GM10266 (cell line): ENCODE measurements at regions not wholly inside any gene's neighbourhood (a gene's known extent, or its start where the extent isn't known, plus 50 kb on each side); places are given as distances from the start of the nearest gene placed in this dataset.

ENCODE experiments used
- DNase-seq: peaks from one replicate; pipeline ENCODE4 v3.0.0; 2012; ENCODE audit errors: extremely low spot score
- TF ChIP-seq, protein P1 (sequence below): IDR thresholded peaks from 2 replicates; pipeline ENCODE4 v1.5.1; 2012; ENCODE audit warnings: mild to moderate bottlenecking, low read depth; ENCODE audit not compliant: control insufficient read depth, insufficient read depth; ENCODE audit errors: missing control alignments

DNA sequence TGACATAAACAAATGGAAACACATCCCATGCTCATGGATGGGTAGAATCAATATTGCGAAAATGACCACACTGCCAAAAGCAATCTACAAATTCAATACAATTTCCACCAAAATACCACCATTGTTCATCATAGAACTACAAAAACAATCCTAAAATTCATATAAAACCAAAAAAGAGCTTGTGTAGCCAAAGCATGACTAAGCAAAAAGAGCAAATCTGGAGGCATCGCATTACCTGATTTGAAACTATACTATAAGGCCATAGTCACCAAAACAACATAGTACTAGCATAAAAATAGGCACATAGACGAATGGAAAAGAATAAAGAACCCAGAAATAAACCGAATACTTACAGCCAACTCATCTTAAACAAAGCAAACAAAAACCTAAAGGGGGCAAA is 342.8 kb upstream of the AGA start:
- no peak for DNase-seq
- TF ChIP-seq, protein P1, sequence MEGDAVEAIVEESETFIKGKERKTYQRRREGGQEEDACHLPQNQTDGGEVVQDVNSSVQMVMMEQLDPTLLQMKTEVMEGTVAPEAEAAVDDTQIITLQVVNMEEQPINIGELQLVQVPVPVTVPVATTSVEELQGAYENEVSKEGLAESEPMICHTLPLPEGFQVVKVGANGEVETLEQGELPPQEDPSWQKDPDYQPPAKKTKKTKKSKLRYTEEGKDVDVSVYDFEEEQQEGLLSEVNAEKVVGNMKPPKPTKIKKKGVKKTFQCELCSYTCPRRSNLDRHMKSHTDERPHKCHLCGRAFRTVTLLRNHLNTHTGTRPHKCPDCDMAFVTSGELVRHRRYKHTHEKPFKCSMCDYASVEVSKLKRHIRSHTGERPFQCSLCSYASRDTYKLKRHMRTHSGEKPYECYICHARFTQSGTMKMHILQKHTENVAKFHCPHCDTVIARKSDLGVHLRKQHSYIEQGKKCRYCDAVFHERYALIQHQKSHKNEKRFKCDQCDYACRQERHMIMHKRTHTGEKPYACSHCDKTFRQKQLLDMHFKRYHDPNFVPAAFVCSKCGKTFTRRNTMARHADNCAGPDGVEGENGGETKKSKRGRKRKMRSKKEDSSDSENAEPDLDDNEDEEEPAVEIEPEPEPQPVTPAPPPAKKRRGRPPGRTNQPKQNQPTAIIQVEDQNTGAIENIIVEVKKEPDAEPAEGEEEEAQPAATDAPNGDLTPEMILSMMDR, result no peak

DNA sequence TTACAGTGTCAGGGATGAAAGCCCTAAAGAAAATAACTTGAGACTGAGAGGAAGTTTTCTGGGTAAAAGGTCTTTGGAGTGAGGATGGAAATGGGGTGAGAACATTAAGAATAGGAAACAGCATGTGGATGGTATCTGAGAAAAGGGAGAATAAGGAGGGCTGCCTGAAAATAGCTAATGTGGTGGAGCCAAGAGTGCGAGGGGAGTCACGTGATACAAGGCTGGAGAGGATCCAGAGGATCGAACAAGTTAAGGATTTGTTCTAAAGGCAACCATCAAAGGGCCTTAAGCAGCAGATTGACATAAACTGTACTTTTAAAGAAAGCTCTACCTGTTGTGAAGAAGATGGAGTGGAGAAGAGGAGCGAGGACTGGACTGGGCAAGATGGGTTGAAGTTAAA is 347.4 kb upstream of the AGA start:
- TF ChIP-seq, protein P1, result no peak
- DNase-seq, result no peak

DNA sequence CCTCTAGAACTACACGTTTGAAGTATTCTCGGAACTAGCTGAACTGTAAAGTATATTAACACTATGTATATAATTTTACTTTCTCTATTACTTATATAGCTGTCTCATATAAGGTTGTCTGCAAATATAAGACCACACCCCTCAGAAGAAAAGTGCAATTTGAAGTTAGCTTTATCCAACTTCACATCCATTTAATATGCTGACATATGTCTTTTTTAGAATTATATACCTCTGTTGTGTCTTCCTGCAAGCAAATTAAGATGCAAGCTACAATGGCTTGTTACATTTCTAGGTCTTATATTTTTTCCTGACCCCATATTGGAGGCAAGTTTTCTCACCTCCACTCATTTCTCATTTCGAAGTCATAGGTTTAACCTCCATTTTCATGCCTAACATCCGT is 349.0 kb upstream of the AGA start:
- TF ChIP-seq, protein P1, result no peak
- no peak for DNase-seq

DNA sequence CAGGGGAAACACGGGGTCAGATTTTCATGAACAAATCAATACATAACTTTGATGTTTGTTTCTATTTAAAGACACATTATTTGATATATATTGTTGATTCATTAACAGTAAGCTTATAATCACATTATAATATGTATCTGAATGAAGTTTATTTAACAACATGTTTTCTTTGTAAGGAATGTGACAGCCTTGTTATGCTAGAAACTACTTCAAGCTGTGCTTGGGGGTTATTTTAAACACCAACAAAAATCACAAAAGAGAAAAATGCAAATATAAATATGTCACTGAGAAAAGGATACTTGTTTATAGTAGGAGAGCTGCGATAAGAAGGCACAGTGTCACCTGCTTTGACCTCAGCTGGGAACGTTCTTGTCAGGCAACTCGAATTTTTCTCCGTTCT is 354.6 kb upstream of the AGA start:
- TF ChIP-seq, protein P1, result no peak
- DNase-seq, result no peak

DNA sequence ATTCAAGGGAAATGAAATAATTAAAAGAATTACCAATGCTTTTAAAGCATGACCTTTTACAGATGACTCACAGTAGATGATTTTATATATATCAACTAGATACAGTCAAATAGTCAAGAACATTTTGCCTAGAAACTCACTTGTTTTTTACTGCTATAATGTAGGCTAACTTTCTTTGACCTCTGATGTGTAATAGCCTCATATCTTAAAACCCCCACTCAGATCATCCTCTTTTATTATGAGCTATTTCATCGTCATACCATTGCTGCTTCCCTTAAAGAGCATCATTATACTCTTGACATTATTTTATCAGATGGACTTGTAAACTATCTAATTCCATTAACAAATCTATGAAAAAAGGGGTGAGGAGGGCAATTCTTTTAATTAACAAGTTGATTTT is 355.9 kb upstream of the AGA start:
- TF ChIP-seq, protein P1, result no peak
- DNase-seq, result no peak

DNA sequence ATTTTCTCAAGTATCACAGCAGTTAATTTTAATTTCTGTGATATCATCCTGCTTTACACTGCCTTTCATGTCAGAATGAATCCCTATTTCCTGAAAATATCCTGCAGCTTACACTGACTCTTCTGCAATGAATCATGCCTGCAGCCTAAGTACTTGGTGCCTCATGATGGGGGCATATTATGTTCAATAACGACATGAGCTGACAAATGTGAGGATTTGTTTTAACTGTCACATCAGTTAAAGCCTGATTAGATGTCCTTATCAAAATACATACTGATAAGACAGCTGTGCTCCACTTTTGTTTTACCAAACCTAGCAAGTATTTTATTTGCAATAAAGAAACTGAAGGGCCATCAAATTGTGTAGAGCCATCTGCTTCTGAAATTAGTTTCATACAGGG is 359.9 kb upstream of the AGA start:
- TF ChIP-seq, protein P1, result no peak
- DNase-seq, result no peak

DNA sequence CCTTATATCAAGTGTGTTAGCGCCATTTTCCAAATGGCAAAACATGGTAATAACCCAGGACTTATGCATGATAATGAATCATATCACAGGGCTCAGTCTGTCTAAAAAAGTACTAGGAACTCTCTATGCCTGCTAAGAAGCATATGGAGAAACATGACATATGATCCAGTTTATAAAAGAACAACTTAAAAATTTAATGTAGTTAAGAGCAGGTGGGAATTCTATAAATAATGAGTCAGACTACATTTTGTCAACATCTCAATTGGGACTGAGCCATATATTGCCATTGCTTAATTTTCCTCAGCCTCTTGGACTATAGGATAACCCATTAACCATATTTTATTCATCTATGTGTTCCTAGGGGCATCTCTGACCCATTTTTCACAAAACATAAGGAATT is 360.4 kb upstream of the AGA start:
- DNase-seq, result no peak
- TF ChIP-seq, protein P1, result no peak
